GM23338 (cell line): ENCODE measurements at regions not wholly inside any gene's neighbourhood (a gene's known extent, or its start where the extent isn't known, plus 50 kb on each side); places are given as distances from the start of the nearest gene placed in this dataset.

Experiments used
- EZH2phosphoT487 ChIP-seq: fragments of 200-600 bp; sonication (generic); IDR thresholded peaks from one replicate; pipeline ENCODE4 v1.8.1; 2018; ENCODE audit warnings: antibody characterized with exemption; ENCODE audit not compliant: unreplicated experiment
- NANOG ChIP-seq: IDR thresholded peaks from 2 replicates; pipeline ENCODE4 v1.6.1; 2016; ENCODE audit warnings: antibody characterized with exemption, borderline replicate concordance
- POLR2AphosphoS5 ChIP-seq: IDR thresholded peaks from 2 replicates; pipeline ENCODE4 v1.6.1; 2016; ENCODE audit warnings: antibody characterized with exemption, low read depth
- ZNF331 ChIP-seq: fragments of 250-450 bp; sonication (Bioruptor Pico); IDR thresholded peaks from 2 replicates; pipeline ENCODE4 v1.5.0; 2020; ENCODE audit warnings: low read depth, mild to moderate bottlenecking, moderate library complexity
- ZNF462 ChIP-seq: fragments of 250-450 bp; sonication (Bioruptor Pico); IDR thresholded peaks from 2 replicates; pipeline ENCODE4 v1.5.0; 2020; ENCODE audit warnings: mild to moderate bottlenecking, moderate library complexity
- TF ChIP-seq, protein P1 (sequence below): IDR thresholded peaks from one replicate; pipeline ENCODE4 v1.6.1; 2018; ENCODE audit warnings: antibody characterized with exemption; ENCODE audit not compliant: unreplicated experiment
- TF ChIP-seq, protein P2 (sequence below): IDR thresholded peaks from 2 replicates; pipeline ENCODE4 v1.6.1; 2016; ENCODE audit warnings: antibody characterized with exemption

- TF ChIP-seq ZNF462, result no peak
- TF ChIP-seq, protein P1, sequence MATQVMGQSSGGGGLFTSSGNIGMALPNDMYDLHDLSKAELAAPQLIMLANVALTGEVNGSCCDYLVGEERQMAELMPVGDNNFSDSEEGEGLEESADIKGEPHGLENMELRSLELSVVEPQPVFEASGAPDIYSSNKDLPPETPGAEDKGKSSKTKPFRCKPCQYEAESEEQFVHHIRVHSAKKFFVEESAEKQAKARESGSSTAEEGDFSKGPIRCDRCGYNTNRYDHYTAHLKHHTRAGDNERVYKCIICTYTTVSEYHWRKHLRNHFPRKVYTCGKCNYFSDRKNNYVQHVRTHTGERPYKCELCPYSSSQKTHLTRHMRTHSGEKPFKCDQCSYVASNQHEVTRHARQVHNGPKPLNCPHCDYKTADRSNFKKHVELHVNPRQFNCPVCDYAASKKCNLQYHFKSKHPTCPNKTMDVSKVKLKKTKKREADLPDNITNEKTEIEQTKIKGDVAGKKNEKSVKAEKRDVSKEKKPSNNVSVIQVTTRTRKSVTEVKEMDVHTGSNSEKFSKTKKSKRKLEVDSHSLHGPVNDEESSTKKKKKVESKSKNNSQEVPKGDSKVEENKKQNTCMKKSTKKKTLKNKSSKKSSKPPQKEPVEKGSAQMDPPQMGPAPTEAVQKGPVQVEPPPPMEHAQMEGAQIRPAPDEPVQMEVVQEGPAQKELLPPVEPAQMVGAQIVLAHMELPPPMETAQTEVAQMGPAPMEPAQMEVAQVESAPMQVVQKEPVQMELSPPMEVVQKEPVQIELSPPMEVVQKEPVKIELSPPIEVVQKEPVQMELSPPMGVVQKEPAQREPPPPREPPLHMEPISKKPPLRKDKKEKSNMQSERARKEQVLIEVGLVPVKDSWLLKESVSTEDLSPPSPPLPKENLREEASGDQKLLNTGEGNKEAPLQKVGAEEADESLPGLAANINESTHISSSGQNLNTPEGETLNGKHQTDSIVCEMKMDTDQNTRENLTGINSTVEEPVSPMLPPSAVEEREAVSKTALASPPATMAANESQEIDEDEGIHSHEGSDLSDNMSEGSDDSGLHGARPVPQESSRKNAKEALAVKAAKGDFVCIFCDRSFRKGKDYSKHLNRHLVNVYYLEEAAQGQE, result no peak
- TF ChIP-seq, protein P2, sequence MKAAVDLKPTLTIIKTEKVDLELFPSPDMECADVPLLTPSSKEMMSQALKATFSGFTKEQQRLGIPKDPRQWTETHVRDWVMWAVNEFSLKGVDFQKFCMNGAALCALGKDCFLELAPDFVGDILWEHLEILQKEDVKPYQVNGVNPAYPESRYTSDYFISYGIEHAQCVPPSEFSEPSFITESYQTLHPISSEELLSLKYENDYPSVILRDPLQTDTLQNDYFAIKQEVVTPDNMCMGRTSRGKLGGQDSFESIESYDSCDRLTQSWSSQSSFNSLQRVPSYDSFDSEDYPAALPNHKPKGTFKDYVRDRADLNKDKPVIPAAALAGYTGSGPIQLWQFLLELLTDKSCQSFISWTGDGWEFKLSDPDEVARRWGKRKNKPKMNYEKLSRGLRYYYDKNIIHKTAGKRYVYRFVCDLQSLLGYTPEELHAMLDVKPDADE, result no peak
- TF ChIP-seq NANOG, result no peak
- TF ChIP-seq POLR2AphosphoS5, result no peak
- no peak for TF ChIP-seq ZNF331 (CRISPR knock-in tag)
- TF ChIP-seq EZH2phosphoT487, result no peak
Observed at GRCh38 chr9:80804873-80805272, 884.5 kb downstream of the TLE1 start (continued).
